Stimulated activated CD8-positive, alpha-beta memory T cell treated with anti-CD3 and anti-CD28 coated beads, Interleukin-7, amount 100 ng/mL, for 48 hours (primary cell): ENCODE measurements at regions not wholly inside any gene's neighbourhood (a gene's known extent, or its start where the extent isn't known, plus 50 kb on each side); places are given as distances from the start of the nearest gene placed in this dataset.

Experiments
- DNase-seq, 2 donors: peaks; one replicate each; pipeline ENCODE4 v3.0.0-alpha.2; 2020; ENCODE audit warnings: low read depth in 1 of 2; ENCODE audit errors: extremely low read depth in 1 of 2

- DNase-seq = no peak
Observed at GRCh38 chr11:103622296-103622695, 414.1 kb upstream of the DDI1 start.

GRCh38 chr11:103623933-103624332 lies 412.5 kb upstream of the DDI1 start:
- DNase-seq = no peak

DNA sequence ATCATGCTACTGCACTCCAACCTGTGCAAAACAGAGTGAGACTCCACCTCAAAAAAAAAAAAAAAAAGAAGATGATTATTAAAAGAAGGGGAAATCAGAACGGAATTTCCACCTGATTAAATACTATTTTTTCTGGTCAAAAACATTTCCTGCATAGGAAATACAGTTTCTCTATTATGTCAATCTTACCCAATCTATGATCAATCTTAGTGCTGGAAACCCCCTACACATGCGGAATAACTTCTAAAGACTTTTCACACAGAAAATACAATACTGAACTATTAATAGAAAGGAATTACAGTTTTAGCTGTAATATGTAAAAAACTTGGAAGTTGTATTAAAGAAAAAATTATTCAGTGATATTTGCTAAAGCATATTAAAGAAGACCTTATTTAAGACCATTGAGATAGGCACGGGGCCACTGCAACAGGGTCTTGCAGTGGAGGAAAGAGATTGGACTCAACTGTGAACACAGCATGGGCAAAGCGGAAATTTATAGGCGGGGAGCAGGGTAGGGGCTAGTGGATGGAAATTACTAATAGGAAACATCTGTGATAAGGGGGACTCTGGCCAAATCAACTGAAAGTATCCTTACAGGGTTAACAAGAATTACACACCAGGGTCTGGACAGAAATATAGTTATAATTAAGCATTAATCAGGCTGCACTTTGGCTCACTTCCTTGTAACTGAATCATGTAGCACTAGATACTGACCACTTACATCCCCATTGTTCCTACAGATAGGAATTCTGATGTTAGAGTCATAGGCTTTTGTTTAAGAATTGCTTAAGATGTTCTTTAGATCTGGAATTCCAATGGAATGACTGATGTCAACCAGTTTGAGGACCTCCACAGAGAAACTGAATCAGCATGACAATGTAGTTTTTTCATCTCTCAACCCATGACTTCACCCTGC lies 411.5 kb upstream of the DDI1 start:
- no peak for DNase-seq

GRCh38 chr11:103625624-103625965 lies 410.8 kb upstream of the DDI1 start:
- no peak for DNase-seq

GRCh38 chr11:103628121-103628520 lies 408.3 kb upstream of the DDI1 start:
- no peak for DNase-seq

GRCh38 chr11:103631841-103632240 lies 404.6 kb upstream of the DDI1 start:
- DNase-seq = no peak

GRCh38 chr11:103633068-103633788 lies 403.2 kb upstream of the DDI1 start:
- DNase-seq = no peak

DNA sequence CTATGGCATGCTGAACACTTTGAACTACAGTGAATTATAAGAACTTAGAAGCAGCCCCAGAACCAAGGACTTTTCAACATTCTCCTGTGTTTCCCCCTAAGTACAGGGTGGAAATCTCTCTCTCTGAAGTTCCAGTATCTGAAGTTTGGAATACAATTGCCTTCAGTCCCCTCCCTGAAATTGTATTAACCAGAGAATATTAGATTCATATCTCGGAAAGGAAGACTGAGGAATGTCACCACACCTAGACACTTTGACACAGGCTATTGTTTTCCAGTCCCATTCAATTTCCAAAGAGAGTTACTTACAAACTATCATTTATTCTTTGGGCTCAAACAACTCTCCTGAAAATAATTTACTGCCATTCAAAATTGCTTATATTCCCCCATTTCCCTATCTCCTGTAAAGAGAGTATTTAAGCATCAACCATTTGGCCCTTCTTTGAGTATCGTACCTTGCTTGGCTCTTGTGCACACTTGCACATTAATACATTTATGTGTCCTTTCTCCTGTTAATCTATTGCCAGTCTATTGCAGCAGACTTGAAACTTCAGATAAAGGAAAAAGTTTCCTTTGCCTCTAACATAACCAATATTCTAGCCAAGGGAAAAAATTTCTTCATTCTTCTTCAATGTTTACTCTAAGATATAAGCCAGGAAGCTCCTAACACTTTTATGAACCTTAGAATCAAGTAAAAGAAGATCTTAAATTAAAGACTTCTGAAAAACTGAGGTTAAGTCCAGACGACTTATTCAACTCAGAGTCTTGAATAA lies 402.4 kb upstream of the DDI1 start:
- DNase-seq = no peak

GRCh38 chr11:103636232-103636631 lies 400.2 kb upstream of the DDI1 start:
- DNase-seq = no peak

DNA sequence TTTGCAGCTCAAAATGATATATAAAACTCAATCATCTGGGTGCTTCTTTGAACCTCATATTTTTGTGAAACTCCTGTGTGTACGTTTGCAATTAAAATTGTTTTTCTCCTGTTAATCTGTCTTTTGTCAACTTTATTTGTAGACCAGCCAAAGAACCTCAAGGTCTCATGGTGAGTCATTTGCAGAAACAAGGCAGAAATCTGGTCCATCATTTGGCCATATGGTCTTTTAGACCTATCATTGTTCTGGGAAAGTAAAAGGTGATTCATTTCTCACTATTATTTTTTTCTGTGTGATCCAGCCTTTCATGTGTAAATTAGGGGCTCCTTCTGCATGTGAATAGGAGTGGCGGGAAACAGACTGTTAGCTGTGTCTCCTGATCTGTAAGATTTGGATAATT lies 399.1 kb upstream of the DDI1 start:
- DNase-seq = no peak

GRCh38 chr11:103637831-103638230 lies 398.6 kb upstream of the DDI1 start:
- DNase-seq = no peak

GRCh38 chr11:103644676-103645075 lies 391.8 kb upstream of the DDI1 start:
- no peak for DNase-seq

GRCh38 chr11:103648054-103648453 lies 388.4 kb upstream of the DDI1 start:
- no peak for DNase-seq

DNA sequence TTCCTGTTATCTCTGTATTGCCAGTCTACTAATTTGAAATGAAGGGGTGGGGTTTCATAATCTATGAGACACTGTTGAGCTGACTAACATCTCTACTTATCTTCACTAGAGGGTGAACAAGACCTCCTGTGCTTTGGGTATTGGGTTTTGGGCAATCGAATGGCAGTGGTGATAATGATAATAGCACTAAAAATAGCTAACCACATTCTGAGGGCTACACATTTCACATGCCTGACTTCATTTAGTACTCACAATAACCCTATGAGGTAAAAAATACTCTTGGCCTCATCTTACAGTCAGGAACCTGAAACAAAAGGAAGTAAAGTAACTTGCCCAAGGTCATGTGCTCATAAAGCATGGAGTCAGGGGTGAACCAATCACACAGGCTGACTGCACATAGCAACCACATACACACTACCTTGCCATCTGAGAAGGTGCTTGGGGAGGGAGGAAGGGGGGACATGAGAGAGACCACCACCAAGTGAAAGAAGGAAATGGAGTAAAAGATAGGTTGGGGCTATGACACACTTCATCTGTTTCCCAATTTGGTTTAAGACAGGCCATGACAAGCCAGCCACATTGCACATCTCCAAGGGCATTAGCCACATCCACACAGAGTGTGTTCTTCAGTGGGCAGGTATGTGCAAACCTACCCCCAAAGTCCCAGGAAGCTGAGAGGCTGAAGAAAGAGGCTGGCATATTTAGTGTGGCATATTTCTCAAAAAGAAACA lies 387.6 kb upstream of the DDI1 start:
- no peak for DNase-seq

GRCh38 chr11:103649401-103649895 lies 387.0 kb upstream of the DDI1 start:
- DNase-seq = no peak

DNA sequence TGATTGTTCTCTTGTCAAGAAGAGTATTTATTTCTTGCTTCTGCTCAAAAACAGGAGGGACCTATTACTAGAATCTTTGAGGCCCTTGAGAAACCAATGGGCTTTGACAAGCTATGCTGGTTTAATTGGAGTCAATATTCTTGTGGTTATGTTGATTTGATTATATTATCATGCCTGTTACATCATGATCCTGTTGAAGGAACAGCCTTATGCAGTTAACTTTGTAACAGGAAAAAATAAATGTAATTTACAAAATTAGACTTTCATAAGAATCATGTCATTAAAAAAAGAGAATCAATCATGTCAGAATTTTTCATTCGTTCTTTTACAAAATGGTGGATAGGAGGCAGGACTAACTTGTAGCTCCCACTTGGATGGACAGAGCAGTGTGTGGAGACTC lies 386.1 kb upstream of the DDI1 start:
- DNase-seq = no peak

DNA sequence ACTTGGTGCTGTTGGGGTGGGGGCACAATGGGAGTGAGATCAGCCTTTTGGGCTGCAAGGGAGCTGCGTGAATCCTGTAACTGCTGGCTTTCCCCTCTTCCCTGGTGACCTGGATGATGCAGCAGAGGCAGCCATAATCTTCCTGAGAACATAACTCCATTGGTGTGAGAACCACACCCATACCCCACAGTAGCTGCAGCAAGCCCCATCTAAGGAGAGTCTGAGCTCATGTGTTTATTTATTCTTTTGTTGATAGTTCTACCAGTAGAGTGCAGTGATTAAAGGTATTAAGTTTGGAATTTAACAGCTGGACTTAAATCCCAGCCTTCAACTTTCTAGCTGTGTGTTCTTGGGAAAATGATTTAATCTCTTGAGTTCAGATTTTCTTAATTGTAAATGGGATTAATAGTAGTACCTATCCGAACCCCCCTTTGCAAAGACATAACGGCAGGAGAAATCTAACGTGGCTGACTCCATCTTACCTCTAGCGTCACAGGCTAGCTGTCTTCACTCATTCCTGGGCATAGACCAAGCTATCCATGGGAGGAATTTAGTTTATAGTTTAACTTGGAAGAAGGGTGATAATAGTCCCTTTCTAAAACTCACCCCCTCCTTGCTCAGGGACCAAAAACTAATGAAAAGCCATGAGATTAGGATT lies 385.0 kb upstream of the DDI1 start:
- no peak for DNase-seq

GRCh38 chr11:103652013-103652412 lies 384.4 kb upstream of the DDI1 start:
- no peak for DNase-seq

- DNase-seq = no peak
Observed at GRCh38 chr11:103656382-103656781, 380.1 kb upstream of the DDI1 start.

DNA sequence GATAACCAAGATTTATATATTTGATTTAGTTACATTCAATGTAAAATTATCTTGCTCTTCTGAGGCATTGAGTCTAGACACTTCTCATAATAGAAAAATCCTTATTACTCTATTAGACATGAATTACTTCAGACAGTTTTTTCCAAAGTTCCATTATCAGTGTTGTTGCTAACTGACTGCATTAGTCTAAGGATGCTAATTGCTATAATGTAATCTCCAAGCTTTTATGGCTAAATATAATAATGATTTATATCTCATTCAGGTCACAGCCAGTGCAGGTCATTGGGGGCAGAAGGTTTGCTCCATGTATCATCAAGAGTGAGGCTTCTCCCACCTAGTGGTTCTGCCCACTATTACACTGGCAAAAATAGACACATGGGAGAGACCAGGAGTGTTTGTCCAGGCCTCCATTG lies 377.2 kb upstream of the DDI1 start:
- no peak for DNase-seq
